DND-41 (cell line): ENCODE measurements at regions not wholly inside any gene's neighbourhood (a gene's known extent, or its start where the extent isn't known, plus 50 kb on each side); places are given as distances from the start of the nearest gene placed in this dataset.

ENCODE experiments used
- ATAC-seq: fragments of 200-7000 bp; cut with Tn5 transposase; 3 replicates; pipeline ENCODE4 v1.9.1; 2021; ENCODE audit warnings: low read depth; ENCODE audit not compliant: insufficient read depth
- DNase-seq: peaks from one replicate; pipeline ENCODE4 v3.0.0-alpha.2; 2020
- H2AFZ ChIP-seq: 2 replicates; pipeline ENCODE4 v1.6.0; 2012; ENCODE audit warnings: low read depth, low read length
- H3K27ac ChIP-seq: 2 replicates; pipeline ENCODE4 v1.5.1; 2012; ENCODE audit warnings: low read length, inconsistent platforms
- H3K27me3 ChIP-seq: fragments of 200-600 bp; sonication (generic); 2 replicates; pipeline ENCODE4 v1.6.0; 2012; ENCODE audit warnings: low read length, mild to moderate bottlenecking, inconsistent platforms; ENCODE audit not compliant: insufficient read depth, poor library complexity
- H3K36me3 ChIP-seq: 2 replicates; pipeline ENCODE4 v1.5.1; 2012; ENCODE audit warnings: low read length, inconsistent platforms; ENCODE audit not compliant: insufficient read depth
- H3K4me1 ChIP-seq: 2 replicates; pipeline ENCODE4 v1.5.1; 2012; ENCODE audit warnings: mild to moderate bottlenecking, low read length; ENCODE audit not compliant: insufficient read depth
- H3K4me2 ChIP-seq: 2 replicates; pipeline ENCODE4 v1.6.0; 2012; ENCODE audit warnings: mild to moderate bottlenecking, moderate library complexity, low read length, inconsistent platforms; ENCODE audit not compliant: insufficient read depth
- H3K4me3 ChIP-seq, 2 experiments: fragments of 200-600 bp in 1 of 2; shearing (Covaris generic) in 1 of 2; 2 replicates each; pipeline ENCODE4 v1.5.1; 2012 to 2016; ENCODE audit warnings: inconsistent platforms in 2 of 2, low read length in 2 of 2, mild to moderate bottlenecking in 2 of 2, low read depth in 1 of 2, moderate library complexity in 1 of 2
- H3K79me2 ChIP-seq: 2 replicates; pipeline ENCODE4 v1.6.0; 2012; ENCODE audit warnings: low read length, inconsistent platforms; ENCODE audit not compliant: insufficient read depth
- H3K9ac ChIP-seq: 2 replicates; pipeline ENCODE4 v1.6.0; 2012; ENCODE audit warnings: low read depth, mild to moderate bottlenecking, inconsistent platforms, low read length, moderate library complexity
- H3K9me3 ChIP-seq: 2 replicates; pipeline ENCODE4 v1.5.1; 2012; ENCODE audit warnings: low read length, moderate library complexity, mild to moderate bottlenecking, inconsistent platforms; ENCODE audit not compliant: insufficient read depth, severe bottlenecking
- H4K20me1 ChIP-seq: 2 replicates; pipeline ENCODE4 v1.6.0; 2012; ENCODE audit warnings: low read length; ENCODE audit not compliant: insufficient read depth
- CTCF ChIP-seq: IDR thresholded peaks from 2 replicates; pipeline ENCODE4 v1.5.1; 2012; ENCODE audit warnings: borderline replicate concordance, low read length, moderate library complexity, mild to moderate bottlenecking; ENCODE audit not compliant: poor library complexity, severe bottlenecking; ENCODE audit errors: extremely low read depth
- EZH2 ChIP-seq: IDR thresholded peaks from 3 replicates; pipeline ENCODE4 v1.6.1; 2012; ENCODE audit warnings: borderline replicate concordance, low read depth, mild to moderate bottlenecking, moderate library complexity, low read length, inconsistent platforms; ENCODE audit not compliant: severe bottlenecking

DNA sequence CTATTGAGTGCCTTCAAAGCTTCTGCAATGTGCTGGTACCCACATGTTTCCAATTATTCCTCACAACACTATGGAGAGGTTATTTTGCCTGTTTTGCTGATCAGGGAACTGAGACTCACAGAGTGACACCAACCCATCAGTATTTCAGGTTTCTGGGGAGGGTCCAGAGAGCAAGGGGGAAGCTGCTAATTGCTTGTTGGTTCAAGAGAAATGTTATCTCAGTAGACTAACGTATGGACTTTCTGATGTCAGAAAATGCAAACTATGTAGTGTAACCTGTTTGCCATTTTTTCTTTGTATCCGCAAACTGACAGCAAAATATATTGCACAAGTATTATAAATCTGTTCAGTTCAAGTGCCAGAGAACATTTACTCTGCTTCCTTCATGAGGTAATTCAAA lies 108.3 kb upstream of the MSX2 start:
- Histone ChIP-seq H3K4me2 (no peak overlapping the region), H3K4me1 (no peaks in the 10 kb centered on the region), H3K27me3 (no peaks in the 10 kb centered on the region), H4K20me1 (no peaks in the 10 kb centered on the region), H3K79me2 (no peaks in the 10 kb centered on the region), H3K9me3 (no peaks in the 10 kb centered on the region), H3K4me3 (no peak overlapping the region), H2AFZ (no peak overlapping the region), H3K9ac (no peak overlapping the region), H3K27ac (no peak overlapping the region), H3K36me3 (no peaks in the 10 kb centered on the region)
- DNase-seq (no peak), ATAC-seq (no peak)
- no peak for TF ChIP-seq EZH2
- no peak for TF ChIP-seq CTCF

- Histone ChIP-seq H3K27ac (no peak overlapping the region), H3K4me2 (no peak overlapping the region), H3K4me1 (no peaks in the 10 kb centered on the region), H3K36me3 (no peaks in the 10 kb centered on the region), H4K20me1 (no peaks in the 10 kb centered on the region), H3K27me3 (no peaks in the 10 kb centered on the region), H3K9me3 (no peaks in the 10 kb centered on the region), H2AFZ (no peak overlapping the region), H3K79me2 (no peaks in the 10 kb centered on the region), H3K9ac (no peak overlapping the region), H3K4me3 (no peak overlapping the region)
- ATAC-seq = no peak
- no peak for DNase-seq
- TF ChIP-seq EZH2 (no peak), CTCF (no peak)
Observed at GRCh38 chr5:174617285-174617684, 107.1 kb upstream of the MSX2 start.

GRCh38 chr5:174617910-174618309 lies 106.5 kb upstream of the MSX2 start:
- no peak overlapping the region for H2AFZ ChIP-seq
- no peak for ATAC-seq

More at GRCh38 chr5:174617910-174618309, 106.5 kb upstream of the MSX2 start:
- Histone ChIP-seq H3K4me3 (no peak overlapping the region), H3K79me2 (no peaks in the 10 kb centered on the region), H3K27me3 (no peaks in the 10 kb centered on the region), H3K4me1 (no peaks in the 10 kb centered on the region), H3K4me2 (no peak overlapping the region), H3K9me3 (no peaks in the 10 kb centered on the region), H3K27ac (no peak overlapping the region), H3K9ac (no peak overlapping the region), H3K36me3 (no peaks in the 10 kb centered on the region), H4K20me1 (no peaks in the 10 kb centered on the region)
- DNase-seq = no peak
- TF ChIP-seq CTCF = no peak
- TF ChIP-seq EZH2 = no peak
